ENCODE measurements at regions not wholly inside any gene's neighbourhood (a gene's known extent, or its start where the extent isn't known, plus 50 kb on each side); places are given as distances from the start of the nearest gene placed in this dataset.

- no peaks in the 10 kb centered on the region for H3K36me3 ChIP-seq
- intact Hi-C loops (cut with DNase I), result no loop called here
- no peak overlapping the region for H3K4me3 ChIP-seq
- no peaks in the 10 kb centered on the region for H3K4me1 ChIP-seq
- H3K9me3 ChIP-seq, result no peaks in the 10 kb centered on the region
- FAIRE-seq (no peak), DNase-seq (no peak), ATAC-seq (no peak)
- no peak for TF ChIP-seq CTCF (IDR thresholded peaks at IDR 0.05)
- no peaks in the 10 kb centered on the region for H3K27me3 ChIP-seq
- WGBS, 2 donors, result 57 to 63% methylated on average over 7 of the region's 7 CpGs
- no peak overlapping the region for H3K27ac ChIP-seq
Observed at GRCh38 chr10:78830062-78830975, 238.4 kb upstream of the ZMIZ1 start.

DNA sequence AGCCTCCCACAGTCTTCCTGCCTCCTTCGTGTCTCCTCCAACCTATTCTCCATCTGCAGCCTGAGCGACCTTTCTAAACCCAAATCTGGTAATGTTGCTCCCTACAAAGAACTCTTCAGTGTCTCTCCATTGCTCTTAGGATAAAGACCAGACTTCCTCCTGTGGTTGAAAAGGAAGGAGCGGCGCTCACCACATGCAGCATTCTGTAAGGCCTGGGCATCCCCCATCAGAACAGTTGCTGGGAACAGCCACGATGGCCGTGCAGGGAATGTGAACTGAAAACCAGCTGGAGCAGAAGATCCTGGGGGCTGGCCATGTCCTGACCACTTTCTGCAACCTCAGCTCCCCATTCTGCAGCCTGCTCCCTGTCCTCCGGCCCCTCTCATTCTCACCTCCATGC is 237.8 kb upstream of the ZMIZ1 start:
- ATAC-seq (no peak), DNase-seq (no peak), FAIRE-seq (no peak)
- H3K36me3 ChIP-seq, result no peaks in the 10 kb centered on the region
- TF ChIP-seq CTCF (IDR thresholded peaks at IDR 0.05), result no peak
- no peaks in the 10 kb centered on the region for H3K4me1 ChIP-seq
- H3K27ac ChIP-seq, result no peak overlapping the region
- intact Hi-C loops (cut with DNase I), result no loop called here
- no peaks in the 10 kb centered on the region for H3K9me3 ChIP-seq
- WGBS, 2 donors, result 82 to 83% methylated on average over 7 of the region's 7 CpGs
- no peaks in the 10 kb centered on the region for H3K27me3 ChIP-seq
- no peak overlapping the region for H3K4me3 ChIP-seq

DNA sequence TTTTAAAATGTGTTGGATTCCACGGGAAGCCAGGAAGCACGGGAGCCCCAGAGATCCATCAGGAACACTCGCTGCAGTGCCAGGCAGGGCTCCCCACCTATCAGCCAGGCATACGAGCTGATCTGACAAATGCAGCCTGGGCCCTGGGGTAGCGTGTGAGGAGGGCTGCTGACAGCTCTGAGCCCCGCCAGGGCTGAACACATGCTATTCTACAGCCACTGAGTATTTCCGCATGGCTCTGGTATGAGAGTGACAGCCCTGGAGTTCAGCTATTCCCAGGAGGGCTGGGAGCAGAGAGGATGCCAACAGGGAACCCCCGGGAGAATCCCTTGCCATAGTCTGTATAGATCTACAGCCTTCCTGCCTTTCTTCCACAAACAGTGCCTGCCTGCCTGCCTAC is 237.3 kb upstream of the ZMIZ1 start:
- DNase-seq, result no peak
- H3K36me3 ChIP-seq, result no peaks in the 10 kb centered on the region
- 75 to 77% methylated on average over 8 of the region's 8 CpGs for WGBS, 2 donors

GRCh38 chr10:78832281-78832680 is 236.5 kb upstream of the ZMIZ1 start:
- Histone ChIP-seq H3K4me3 (no peak overlapping the region), H3K36me3 (no peaks in the 10 kb centered on the region), H3K27ac (no peak overlapping the region), H3K4me1 (no peaks in the 10 kb centered on the region), H3K27me3 (no peaks in the 10 kb centered on the region), H3K9me3 (no peaks in the 10 kb centered on the region)
- no peak for ATAC-seq
- FAIRE-seq, result no peak
- no peak for DNase-seq
- 81 to 98% methylated on average over 2 of the region's 2 CpGs for WGBS, 2 donors
- intact Hi-C loops (cut with DNase I), result no loop called here
- no peak for TF ChIP-seq CTCF (IDR thresholded peaks at IDR 0.05)

More for the DNA sequence above, 237.3 kb upstream of the ZMIZ1 start:
- intact Hi-C loops (cut with DNase I), result no loop called here
- no peaks in the 10 kb centered on the region for H3K27me3 ChIP-seq
- no peak for TF ChIP-seq CTCF (IDR thresholded peaks at IDR 0.05)
- no peak overlapping the region for H3K4me3 ChIP-seq
- H3K4me1 ChIP-seq, result no peaks in the 10 kb centered on the region
- no peak overlapping the region for H3K27ac ChIP-seq
- ATAC-seq, result peak in 2 of 4 donors; percentile 19 to 32
- no peaks in the 10 kb centered on the region for H3K9me3 ChIP-seq
- FAIRE-seq, result no peak

- Histone ChIP-seq H3K4me1 (no peaks in the 10 kb centered on the region), H3K9me3 (no peaks in the 10 kb centered on the region), H3K27ac (no peak overlapping the region), H3K27me3 (no peaks in the 10 kb centered on the region), H3K4me3 (no peak overlapping the region), H3K36me3 (no peaks in the 10 kb centered on the region)
- intact Hi-C loops (cut with DNase I), result no loop called here
- no peak for ATAC-seq
- 63 to 70% methylated on average over 5 of the region's 5 CpGs for WGBS, 2 donors
- DNase-seq, result no peak
- no peak for FAIRE-seq
- no peak for TF ChIP-seq CTCF (IDR thresholded peaks at IDR 0.05)
Observed at GRCh38 chr10:78838141-78838657, 230.6 kb upstream of the ZMIZ1 start.

Data from pancreas (tissue), 10 donors.